Ramos (cell line): ENCODE measurements at regions not wholly inside any gene's neighbourhood (a gene's known extent, or its start where the extent isn't known, plus 50 kb on each side); places are given as distances from the start of the nearest gene placed in this dataset.

ENCODE experiments used
- in situ Hi-C: fragments of 300-500 bp; cut with MboI; formaldehyde crosslinking; loops from one replicate; pipeline ENCODE4 v1.14.3; 2022; ENCODE audit warnings: low sequenced_read_pairs; ENCODE audit not compliant: unreplicated experiment

- in situ Hi-C loops = no loop called here
Observed at GRCh38 chr14:65241125-65241752, 138.9 kb upstream of the MAX start.

- in situ Hi-C loops = no loop called here
Observed at GRCh38 chr14:65242732-65243134, 140.4 kb upstream of the MAX start.

- in situ Hi-C loops = no loop called here
Observed at GRCh38 chr14:65243766-65244442, 141.6 kb upstream of the MAX start.

- in situ Hi-C loops = loop anchor here (25.0 kb wide), 1 partner anchor 713 kb away; no protein-coding TSS in a partner anchor
Observed at GRCh38 chr14:65249471-65250161, 147.3 kb upstream of the MAX start.

GRCh38 chr14:65250162-65250495, 147.8 kb upstream of the MAX start:
- in situ Hi-C loops = loop anchor here (25.0 kb wide), 1 partner anchor 712 kb away; no protein-coding TSS in a partner anchor

GRCh38 chr14:65251213-65251612, 148.9 kb upstream of the MAX start:
- in situ Hi-C loops = loop anchor here (25.0 kb wide), 1 partner anchor 711 kb away; no protein-coding TSS in a partner anchor

GRCh38 chr14:65252482-65253255, 150.4 kb upstream of the MAX start:
- in situ Hi-C loops = loop anchor here (25.0 kb wide), 1 partner anchor 710 kb away; no protein-coding TSS in a partner anchor

- in situ Hi-C loops = loop anchor here (25.0 kb wide), 1 partner anchor 707 kb away; no protein-coding TSS in a partner anchor
Observed at GRCh38 chr14:65255029-65255545, 152.8 kb upstream of the MAX start.

- in situ Hi-C loops = loop anchor here (25.0 kb wide), 1 partner anchor 706 kb away; no protein-coding TSS in a partner anchor
Observed at GRCh38 chr14:65255583-65256461, 153.5 kb upstream of the MAX start.

- in situ Hi-C loops = loop anchor here (25.0 kb wide), 1 partner anchor 706 kb away; no protein-coding TSS in a partner anchor
Observed at GRCh38 chr14:65256714-65257113, 154.4 kb upstream of the MAX start.

- in situ Hi-C loops = loop anchor here (25.0 kb wide), 1 partner anchor 705 kb away; no protein-coding TSS in a partner anchor
Observed at GRCh38 chr14:65257425-65257824, 155.1 kb upstream of the FUT8 start.

GRCh38 chr14:65258391-65258790, 154.1 kb upstream of the FUT8 start:
- in situ Hi-C loops = loop anchor here (25.0 kb wide), 1 partner anchor 704 kb away; no protein-coding TSS in a partner anchor

- in situ Hi-C loops = loop anchor here (25.0 kb wide), 1 partner anchor 703 kb away; no protein-coding TSS in a partner anchor
Observed at GRCh38 chr14:65259000-65259399, 153.5 kb upstream of the FUT8 start.

- in situ Hi-C loops = loop anchor here (25.0 kb wide), 1 partner anchor 702 kb away; no protein-coding TSS in a partner anchor
Observed at GRCh38 chr14:65260786-65261185, 151.7 kb upstream of the FUT8 start.

- in situ Hi-C loops = loop anchor here (25.0 kb wide), 1 partner anchor 701 kb away; no protein-coding TSS in a partner anchor
Observed at GRCh38 chr14:65261425-65261920, 151.1 kb upstream of the FUT8 start.

GRCh38 chr14:65261946-65262345, 150.6 kb upstream of the FUT8 start:
- in situ Hi-C loops = loop anchor here (25.0 kb wide), 1 partner anchor 700 kb away; no protein-coding TSS in a partner anchor

- in situ Hi-C loops = loop anchor here (25.0 kb wide), 1 partner anchor 699 kb away; no protein-coding TSS in a partner anchor
Observed at GRCh38 chr14:65263177-65263788, 149.2 kb upstream of the FUT8 start.

GRCh38 chr14:65267856-65268255, 144.7 kb upstream of the FUT8 start:
- in situ Hi-C loops = loop anchor here (25.0 kb wide), 1 partner anchor 694 kb away; no protein-coding TSS in a partner anchor
